ENCODE measurements at regions not wholly inside any gene's neighbourhood (a gene's known extent, or its start where the extent isn't known, plus 50 kb on each side); places are given as distances from the start of the nearest gene placed in this dataset.

- Histone ChIP-seq H3K79me2 (ENCODE audit: control insufficient read depth, insufficient read depth, low read length) (no peaks in the 10 kb centered on the region), H3K9me1 (ENCODE audit: control insufficient read depth, insufficient read depth, low read length) (no peaks in the 10 kb centered on the region), H3K4me3 (no peak overlapping the region), H3K4me2 (ENCODE audit: insufficient read depth, low read length) (no peak overlapping the region), H3K4me1 (replicated peaks in 1 of 2; ENCODE audit: control insufficient read depth in 2 of 2, insufficient read depth in 2 of 2, low read length in 2 of 2) (peaks cover 0 to 14% of the 10 kb centered on the region in 2 experiments; a peak in 1 of 5 replicates), H3K36me3 (ENCODE audit: control insufficient read depth, insufficient read depth, low read length) (no peaks in the 10 kb centered on the region), H3K9ac (ENCODE audit: insufficient read depth in 1 of 2, low read depth in 2 of 2, low read length in 2 of 2) (no peak overlapping the region), H3K27ac (ENCODE audit: extremely low read depth, low read depth, low read length) (no peak overlapping the region), H3K27me3 (ENCODE audit: control insufficient read depth in 2 of 2, insufficient read depth in 2 of 2, low read length in 2 of 2) (peaks cover 43 to 51% of the 10 kb centered on the region in 2 experiments), H3K9me3 (replicated peaks; ENCODE audit: control insufficient read depth, insufficient read depth, low read depth, low read length) (no peaks in the 10 kb centered on the region), H4K20me1 (replicated peaks; ENCODE audit: control insufficient read depth, insufficient read depth, low read length) (no peaks in the 10 kb centered on the region), H2AFZ (ENCODE audit: low read depth, low read length) (no peak overlapping the region)
- no peak for DNase-seq (ENCODE audit: extremely low read depth in 1 of 4, low spot score in 3 of 4)
- CTCF ChIA-PET (ENCODE audit: low intra/inter-chr PET ratio): no interaction called here
- 38% methylated on average over 22 of the region's 48 CpGs for WGBS (ENCODE audit: insufficient coverage, low coverage, missing lambda C conversion rate)
- intact Hi-C loops (cut with micrococcal nuclease) (no loop called here), in situ Hi-C loops (cut with MboI) (no loop called here)
- POLR2A ChIA-PET: interaction anchor here (1.2 kb wide), 1 partner anchor 10 kb away, joined by 4 read pairs; no protein-coding TSS in a partner anchor
- no peak for ATAC-seq
- FAIRE-seq: no peak
- no TSS peak for BruUV-seq (replicated peaks)
- TF ChIP-seq DACH1 (IDR thresholded peaks at IDR 0.05; ENCODE audit: partially characterized antibody) (no peak), SNRNP70 (optimal IDR thresholded peaks at IDR 0.05; ENCODE audit: low read depth, low read length) (no peak), REST (IDR thresholded peaks at IDR 0.05; ENCODE audit: borderline replicate concordance) (no peak), REST (CRISPR knock-in tag; IDR thresholded peaks at IDR 0.05; ENCODE audit: low read depth) (no peak), MXD1 (CRISPR knock-in tag; IDR thresholded peaks at IDR 0.05; ENCODE audit: borderline replicate concordance, poor library complexity, severe bottlenecking) (no peak), SOX6 (IDR thresholded peaks at IDR 0.05) (no peak), DIDO1 (tag; IDR thresholded peaks at IDR 0.05; ENCODE audit: low read depth) (no peak), PURB (CRISPR knock-in tag; IDR thresholded peaks at IDR 0.05; ENCODE audit: low read depth) (no peak), HCFC1 (IDR thresholded peaks at IDR 0.05; ENCODE audit: low read depth, low read length) (no peak), HDAC8 (tag; IDR thresholded peaks at IDR 0.05) (no peak), ARID2 (IDR thresholded peaks at IDR 0.05) (no peak), MXI1 (IDR thresholded peaks at IDR 0.05; ENCODE audit: low read depth, low read length) (no peak), HES1 (IDR thresholded peaks at IDR 0.05; ENCODE audit: low read depth) (no peak)
These were observed 68.6 kb upstream of the TBCA start for GRCh38 chr5:77844623-77845323.
